Panc1 (cell line): ENCODE measurements at regions not wholly inside any gene's neighbourhood (a gene's known extent, or its start where the extent isn't known, plus 50 kb on each side); places are given as distances from the start of the nearest gene placed in this dataset.

Experiments
- POLR2AphosphoS5 ChIP-seq: IDR thresholded peaks from 2 replicates; pipeline ENCODE4 v1.6.1; 2012; ENCODE audit warnings: mild to moderate bottlenecking, low read depth, low read length, moderate library complexity
- TCF7L2 ChIP-seq: IDR thresholded peaks from 2 replicates; pipeline ENCODE4 v1.6.1; 2011; ENCODE audit warnings: mild to moderate bottlenecking, low read depth, low read length, inconsistent platforms
- TF ChIP-seq, protein P1 (sequence below): fragments of 450-650 bp; IDR thresholded peaks from 2 replicates; pipeline ENCODE4 v1.5.1; 2017; ENCODE audit warnings: mild to moderate bottlenecking
- TF ChIP-seq, protein P2 (sequence below), 2 experiments: IDR thresholded peaks; 2 replicates each; pipeline ENCODE4 v1.6.1; 2011 to 2012; ENCODE audit warnings: low read depth in 2 of 2, control low read depth in 1 of 2, low read length in 1 of 2, mild to moderate bottlenecking in 1 of 2, moderate library complexity in 1 of 2; ENCODE audit not compliant: insufficient read depth in 1 of 2

DNA sequence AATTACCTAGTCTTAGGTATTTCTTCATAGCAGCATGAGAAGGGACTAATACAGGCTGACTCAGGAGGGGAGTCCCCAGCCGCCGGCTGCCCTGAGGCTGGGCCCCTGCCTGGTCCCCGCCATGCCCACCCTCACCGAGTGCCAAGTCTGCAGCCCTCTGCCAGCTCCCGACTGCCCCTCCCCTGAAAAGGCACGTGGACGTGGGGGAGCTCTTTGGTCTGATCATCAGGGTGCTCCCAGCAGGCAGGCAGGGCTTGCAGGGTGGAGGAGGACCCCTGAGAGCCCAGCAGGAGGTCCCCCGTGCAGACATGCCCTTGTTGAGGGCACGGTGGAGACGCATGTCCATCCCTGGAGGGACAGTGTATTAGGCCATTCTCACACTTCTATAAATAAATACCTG lies 110.9 kb downstream of the UNCX start:
- no peak for TF ChIP-seq TCF7L2
- TF ChIP-seq, protein P1, sequence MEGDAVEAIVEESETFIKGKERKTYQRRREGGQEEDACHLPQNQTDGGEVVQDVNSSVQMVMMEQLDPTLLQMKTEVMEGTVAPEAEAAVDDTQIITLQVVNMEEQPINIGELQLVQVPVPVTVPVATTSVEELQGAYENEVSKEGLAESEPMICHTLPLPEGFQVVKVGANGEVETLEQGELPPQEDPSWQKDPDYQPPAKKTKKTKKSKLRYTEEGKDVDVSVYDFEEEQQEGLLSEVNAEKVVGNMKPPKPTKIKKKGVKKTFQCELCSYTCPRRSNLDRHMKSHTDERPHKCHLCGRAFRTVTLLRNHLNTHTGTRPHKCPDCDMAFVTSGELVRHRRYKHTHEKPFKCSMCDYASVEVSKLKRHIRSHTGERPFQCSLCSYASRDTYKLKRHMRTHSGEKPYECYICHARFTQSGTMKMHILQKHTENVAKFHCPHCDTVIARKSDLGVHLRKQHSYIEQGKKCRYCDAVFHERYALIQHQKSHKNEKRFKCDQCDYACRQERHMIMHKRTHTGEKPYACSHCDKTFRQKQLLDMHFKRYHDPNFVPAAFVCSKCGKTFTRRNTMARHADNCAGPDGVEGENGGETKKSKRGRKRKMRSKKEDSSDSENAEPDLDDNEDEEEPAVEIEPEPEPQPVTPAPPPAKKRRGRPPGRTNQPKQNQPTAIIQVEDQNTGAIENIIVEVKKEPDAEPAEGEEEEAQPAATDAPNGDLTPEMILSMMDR: no peak
- TF ChIP-seq, protein P2, sequence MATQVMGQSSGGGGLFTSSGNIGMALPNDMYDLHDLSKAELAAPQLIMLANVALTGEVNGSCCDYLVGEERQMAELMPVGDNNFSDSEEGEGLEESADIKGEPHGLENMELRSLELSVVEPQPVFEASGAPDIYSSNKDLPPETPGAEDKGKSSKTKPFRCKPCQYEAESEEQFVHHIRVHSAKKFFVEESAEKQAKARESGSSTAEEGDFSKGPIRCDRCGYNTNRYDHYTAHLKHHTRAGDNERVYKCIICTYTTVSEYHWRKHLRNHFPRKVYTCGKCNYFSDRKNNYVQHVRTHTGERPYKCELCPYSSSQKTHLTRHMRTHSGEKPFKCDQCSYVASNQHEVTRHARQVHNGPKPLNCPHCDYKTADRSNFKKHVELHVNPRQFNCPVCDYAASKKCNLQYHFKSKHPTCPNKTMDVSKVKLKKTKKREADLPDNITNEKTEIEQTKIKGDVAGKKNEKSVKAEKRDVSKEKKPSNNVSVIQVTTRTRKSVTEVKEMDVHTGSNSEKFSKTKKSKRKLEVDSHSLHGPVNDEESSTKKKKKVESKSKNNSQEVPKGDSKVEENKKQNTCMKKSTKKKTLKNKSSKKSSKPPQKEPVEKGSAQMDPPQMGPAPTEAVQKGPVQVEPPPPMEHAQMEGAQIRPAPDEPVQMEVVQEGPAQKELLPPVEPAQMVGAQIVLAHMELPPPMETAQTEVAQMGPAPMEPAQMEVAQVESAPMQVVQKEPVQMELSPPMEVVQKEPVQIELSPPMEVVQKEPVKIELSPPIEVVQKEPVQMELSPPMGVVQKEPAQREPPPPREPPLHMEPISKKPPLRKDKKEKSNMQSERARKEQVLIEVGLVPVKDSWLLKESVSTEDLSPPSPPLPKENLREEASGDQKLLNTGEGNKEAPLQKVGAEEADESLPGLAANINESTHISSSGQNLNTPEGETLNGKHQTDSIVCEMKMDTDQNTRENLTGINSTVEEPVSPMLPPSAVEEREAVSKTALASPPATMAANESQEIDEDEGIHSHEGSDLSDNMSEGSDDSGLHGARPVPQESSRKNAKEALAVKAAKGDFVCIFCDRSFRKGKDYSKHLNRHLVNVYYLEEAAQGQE (IDR thresholded peaks at IDR 0.05; ENCODE audit: insufficient read depth in 1 of 2, low read depth in 2 of 2, low read length in 1 of 2): no peak
- no peak for TF ChIP-seq POLR2AphosphoS5
